Endothelial cell of umbilical vein (primary cell): ENCODE measurements at regions not wholly inside any gene's neighbourhood (a gene's known extent, or its start where the extent isn't known, plus 50 kb on each side); places are given as distances from the start of the nearest gene placed in this dataset.

Source experiments
- BruUV-seq: library from RNA; stranded (reverse); fragments of 400-500 nt; replicated peaks from 2 replicates; lab custom pipeline; 2021; lab: Mats Ljungman, UMichigan
- CTCF ChIA-PET: fragments of 300-600, 350-600 bp; sonication (Branson Sonifier 250); formaldehyde crosslinking; loops from one replicate; lab custom pipeline; 2021; ENCODE audit warnings: antibody characterized with exemption, inconsistent platforms; lab: Charles Lee
- POLR2A ChIA-PET: fragments of 300-600, 350-600 bp; sonication (Branson Sonifier 250); formaldehyde crosslinking; loops from one replicate; lab custom pipeline; 2021; ENCODE audit warnings: antibody characterized with exemption, inconsistent platforms; lab: Charles Lee
- DNase-seq: peaks from one replicate; pipeline ENCODE4 v3.0.0-alpha.2; 2011; ENCODE audit warnings: low read depth, low spot score
- FAIRE-seq: peaks from 2 replicates; lab custom pipeline; 2011; peaks lifted over from hg19 to GRCh38; lab: Jason Lieb, UNC
- H2AFZ ChIP-seq: 2 replicates; pipeline ENCODE4 v1.6.0; 2012; ENCODE audit warnings: low read depth, low read length, control low read depth, inconsistent platforms
- H3K27ac ChIP-seq: 2 replicates; pipeline ENCODE4 v1.5.1; 2011; ENCODE audit warnings: low read depth, mild to moderate bottlenecking, control low read depth, low read length, moderate library complexity; ENCODE audit not compliant: insufficient read depth
- H3K27me3 ChIP-seq, 2 experiments: 2 replicates each; pipeline versions ENCODE4 v1.6.0 to v1.6.1; 2011; ENCODE audit warnings: low read length in 2 of 2, mixed read lengths in 1 of 2; ENCODE audit not compliant: control insufficient read depth in 2 of 2, insufficient read depth in 2 of 2
- H3K36me3 ChIP-seq, 2 experiments: 2 replicates in 1 of 2; 3 replicates in 1 of 2; pipeline ENCODE4 v1.5.1; 2011; ENCODE audit warnings: low read length in 2 of 2, mild to moderate bottlenecking in 1 of 2, moderate library complexity in 1 of 2; ENCODE audit not compliant: control insufficient read depth in 2 of 2, insufficient read depth in 2 of 2; ENCODE audit errors: extremely low read depth in 1 of 2
- H3K4me1 ChIP-seq: 3 replicates; pipeline ENCODE4 v1.5.1; 2011; ENCODE audit warnings: mild to moderate bottlenecking, low read length; ENCODE audit not compliant: control insufficient read depth, insufficient read depth; ENCODE audit errors: extremely low read depth
- H3K4me2 ChIP-seq: 2 replicates; pipeline ENCODE4 v1.6.1; 2011; ENCODE audit warnings: low read length, control low read depth, mixed read lengths; ENCODE audit not compliant: insufficient read depth
- H3K4me3 ChIP-seq, 3 experiments: fragments of 200-600 bp in 1 of 3; sonication (generic), shearing (Covaris generic) in 1 of 3; replicated peaks in 1 of 3; 2 replicates each; pipeline ENCODE4 v1.5.1; 2011 to 2016; ENCODE audit warnings: control low read depth in 3 of 3, low read length in 3 of 3, mild to moderate bottlenecking in 2 of 3, inconsistent platforms in 1 of 3, low read depth in 1 of 3, moderate library complexity in 1 of 3; ENCODE audit not compliant: insufficient read depth in 1 of 3
- H3K79me2 ChIP-seq: 2 replicates; pipeline ENCODE4 v1.6.0; 2012; ENCODE audit warnings: low read length, inconsistent platforms; ENCODE audit not compliant: control insufficient read depth, insufficient read depth
- H3K9ac ChIP-seq: replicated peaks from 2 replicates; pipeline ENCODE3; 2011; ENCODE audit warnings: low read length, control low read depth; ENCODE audit not compliant: insufficient read depth; ENCODE audit errors: extremely low read depth
- H3K9me1 ChIP-seq: replicated peaks from 3 replicates; pipeline ENCODE4 v1.6.0; 2011; ENCODE audit warnings: mild to moderate bottlenecking, low read length; ENCODE audit not compliant: control insufficient read depth, insufficient read depth; ENCODE audit errors: extremely low read depth
- H3K9me3 ChIP-seq: replicated peaks from 2 replicates; pipeline ENCODE4 v1.5.1; 2012; ENCODE audit warnings: low read length, inconsistent platforms; ENCODE audit not compliant: control insufficient read depth, insufficient read depth
- H4K20me1 ChIP-seq: replicated peaks from 2 replicates; pipeline ENCODE3; 2011; ENCODE audit warnings: mild to moderate bottlenecking, low read length; ENCODE audit not compliant: control insufficient read depth, insufficient read depth; ENCODE audit errors: extremely low read depth
- EZH2 ChIP-seq: IDR thresholded peaks from 2 replicates; pipeline ENCODE4 v1.6.1; 2012; ENCODE audit warnings: borderline replicate concordance, low read depth, mild to moderate bottlenecking, moderate library complexity, low read length, inconsistent platforms; ENCODE audit not compliant: severe bottlenecking
- FOS ChIP-seq: IDR thresholded peaks from 2 replicates; pipeline ENCODE4 v1.6.1; 2011; ENCODE audit warnings: mild to moderate bottlenecking, low read length, moderate library complexity, borderline replicate concordance; ENCODE audit not compliant: insufficient read depth
- GATA2 ChIP-seq: IDR thresholded peaks from 2 replicates; pipeline ENCODE4 v1.7.0; 2011; ENCODE audit warnings: low read depth, mild to moderate bottlenecking, moderate library complexity, mixed read lengths, low read length; ENCODE audit not compliant: insufficient read length, insufficient read depth
- JUN ChIP-seq: IDR thresholded peaks from 2 replicates; pipeline ENCODE4 v1.6.1; 2011; ENCODE audit warnings: borderline replicate concordance, low read depth; ENCODE audit not compliant: insufficient read length, insufficient read depth
- MAX ChIP-seq: IDR thresholded peaks from 2 replicates; pipeline ENCODE4 v1.6.1; 2011; ENCODE audit not compliant: insufficient read depth, insufficient read length
- MYC ChIP-seq: IDR thresholded peaks from one replicate; pipeline ENCODE4 v1.6.1; 2011; ENCODE audit warnings: mild to moderate bottlenecking, low read depth, low read length
- POLR2A ChIP-seq: IDR thresholded peaks from 2 replicates; pipeline ENCODE4 v1.6.1; 2012; ENCODE audit warnings: low read depth, mild to moderate bottlenecking, control low read depth, low read length
- POLR2AphosphoS5 ChIP-seq: IDR thresholded peaks from 2 replicates; pipeline ENCODE4 v1.6.1; 2012; ENCODE audit warnings: low read depth, mild to moderate bottlenecking, control low read depth, low read length, moderate library complexity; ENCODE audit not compliant: insufficient read depth
- dilution Hi-C: fragments of 300-500 bp; cut with MboI; formaldehyde crosslinking; loops from one replicate; pipeline ENCODE4 v1.15.0; 2019; ENCODE audit warnings: low sequenced_read_pairs; ENCODE audit not compliant: extremely low pct_ligation_motif_present
- intact Hi-C: fragments of 100-400 bp; cut with micrococcal nuclease; formaldehyde crosslinking; loops from one replicate; pipeline ENCODE4 v1.10.0; 2022
- TF ChIP-seq, protein P1 (sequence below), 2 donors: IDR thresholded peaks; 1 replicate in 1 of 2; 2 replicates in 1 of 2; pipeline ENCODE4 v1.5.1; 2011; ENCODE audit warnings: low read length in 2 of 2, mild to moderate bottlenecking in 2 of 2, moderate library complexity in 2 of 2, control low read depth in 1 of 2, inconsistent platforms in 1 of 2, low read depth in 1 of 2; ENCODE audit not compliant: insufficient read depth in 1 of 2; ENCODE audit errors: extremely low read depth in 1 of 2

DNA sequence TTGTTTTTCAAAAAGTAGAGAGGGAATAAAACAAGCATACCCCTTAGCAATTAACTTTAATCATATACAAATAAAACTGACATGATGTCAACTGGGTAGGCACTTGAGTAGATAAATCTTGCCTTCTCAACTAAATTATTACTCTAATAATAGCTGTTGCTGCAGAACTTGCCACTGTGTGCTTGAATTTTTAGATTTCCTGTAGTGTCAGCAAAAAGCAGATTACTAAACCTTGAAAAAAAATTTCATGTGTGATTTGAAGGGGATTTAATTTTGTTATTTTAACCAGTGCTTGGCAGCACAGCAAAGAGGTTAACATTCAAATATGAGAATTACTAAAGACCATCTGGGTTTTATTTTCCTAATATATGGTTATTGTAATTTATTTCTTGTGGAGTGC is 438.3 kb upstream of the SPANXN1 start:
- Histone ChIP-seq H3K4me2 (no peak overlapping the region), H3K4me1 (no peaks in the 10 kb centered on the region), H3K9me1 (no peaks in the 10 kb centered on the region), H2AFZ (no peak overlapping the region), H3K4me3 (no peak overlapping the region), H3K9me3 (no peaks in the 10 kb centered on the region), H4K20me1 (no peaks in the 10 kb centered on the region), H3K79me2 (no peaks in the 10 kb centered on the region), H3K27me3 (no peaks in the 10 kb centered on the region), H3K27ac (no peak overlapping the region), H3K9ac (no peak overlapping the region), H3K36me3 (no peaks in the 10 kb centered on the region)
- intact Hi-C loops (no loop called here), dilution Hi-C loops (no loop called here)
- ChIA-PET CTCF (no interaction called here), POLR2A (no interaction called here)
- BruUV-seq, result no TSS peak
- DNase-seq (no peak), FAIRE-seq (no peak)
- TF ChIP-seq MAX (no peak), POLR2A (no peak)

GRCh38 chrX:144810539-144810938 is 436.8 kb upstream of the SPANXN1 start:
- no peaks in the 10 kb centered on the region for H3K27me3 ChIP-seq
- BruUV-seq, result no TSS peak
- FAIRE-seq, result no peak
- no peaks in the 10 kb centered on the region for H3K9me3 ChIP-seq
- ChIA-PET POLR2A (no interaction called here), CTCF (no interaction called here)
- H2AFZ ChIP-seq, result no peak overlapping the region
- dilution Hi-C loops (no loop called here), intact Hi-C loops (no loop called here)
- H3K9me1 ChIP-seq, result no peaks in the 10 kb centered on the region
- no peaks in the 10 kb centered on the region for H3K4me1 ChIP-seq
- no peak overlapping the region for H3K4me2 ChIP-seq
- TF ChIP-seq POLR2A, result no peak
- no peak for TF ChIP-seq MAX
- no peak for TF ChIP-seq EZH2
- TF ChIP-seq, protein P1, sequence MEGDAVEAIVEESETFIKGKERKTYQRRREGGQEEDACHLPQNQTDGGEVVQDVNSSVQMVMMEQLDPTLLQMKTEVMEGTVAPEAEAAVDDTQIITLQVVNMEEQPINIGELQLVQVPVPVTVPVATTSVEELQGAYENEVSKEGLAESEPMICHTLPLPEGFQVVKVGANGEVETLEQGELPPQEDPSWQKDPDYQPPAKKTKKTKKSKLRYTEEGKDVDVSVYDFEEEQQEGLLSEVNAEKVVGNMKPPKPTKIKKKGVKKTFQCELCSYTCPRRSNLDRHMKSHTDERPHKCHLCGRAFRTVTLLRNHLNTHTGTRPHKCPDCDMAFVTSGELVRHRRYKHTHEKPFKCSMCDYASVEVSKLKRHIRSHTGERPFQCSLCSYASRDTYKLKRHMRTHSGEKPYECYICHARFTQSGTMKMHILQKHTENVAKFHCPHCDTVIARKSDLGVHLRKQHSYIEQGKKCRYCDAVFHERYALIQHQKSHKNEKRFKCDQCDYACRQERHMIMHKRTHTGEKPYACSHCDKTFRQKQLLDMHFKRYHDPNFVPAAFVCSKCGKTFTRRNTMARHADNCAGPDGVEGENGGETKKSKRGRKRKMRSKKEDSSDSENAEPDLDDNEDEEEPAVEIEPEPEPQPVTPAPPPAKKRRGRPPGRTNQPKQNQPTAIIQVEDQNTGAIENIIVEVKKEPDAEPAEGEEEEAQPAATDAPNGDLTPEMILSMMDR (IDR thresholded peaks at IDR 0.05; ENCODE audit: extremely low read depth in 1 of 2, insufficient read depth in 1 of 2, low read depth in 1 of 2, low read length in 2 of 2), result no peak
- no peak for TF ChIP-seq GATA2
- no peak for TF ChIP-seq FOS
- TF ChIP-seq POLR2AphosphoS5, result no peak
- TF ChIP-seq MYC, result no peak
- no peak for TF ChIP-seq JUN
- H3K36me3 ChIP-seq, result no peaks in the 10 kb centered on the region
- H3K79me2 ChIP-seq, result no peaks in the 10 kb centered on the region
- H3K27ac ChIP-seq, result no peak overlapping the region
- H4K20me1 ChIP-seq, result no peaks in the 10 kb centered on the region
- no peak overlapping the region for H3K4me3 ChIP-seq
- H3K9ac ChIP-seq, result no peak overlapping the region
- no peak for DNase-seq
